ENCODE measurements at regions not wholly inside any gene's neighbourhood (a gene's known extent, or its start where the extent isn't known, plus 50 kb on each side); places are given as distances from the start of the nearest gene placed in this dataset.

DNA sequence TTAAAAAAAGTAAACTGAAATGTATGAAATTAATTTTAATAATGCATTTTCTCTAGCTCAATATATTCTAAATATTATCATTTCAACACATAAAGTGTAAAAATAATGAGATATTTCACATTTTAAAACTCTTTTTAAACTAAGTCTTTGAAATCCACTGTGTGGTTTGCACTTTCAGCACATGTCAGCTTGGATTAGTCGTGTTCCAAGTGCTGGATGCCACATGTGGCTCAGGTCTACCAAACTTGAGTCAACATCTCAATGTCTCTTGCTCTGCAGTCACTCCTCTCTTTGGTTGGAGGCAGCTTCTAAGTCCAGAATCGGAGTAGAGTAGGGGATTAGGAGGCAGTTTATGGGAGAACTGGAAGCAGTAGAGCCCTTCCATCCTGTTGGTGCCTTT, 173.7 kb upstream of the ANKRD55 start:
- 3% methylated on average over 2 of the region's 2 CpGs for whole genome bisulfite sequencing (ENCODE audit: insufficient coverage, low coverage, missing lambda C conversion rate)
- intact Hi-C loops (cut with micrococcal nuclease): no loop called here
- ChIA-PET CTCF (ENCODE audit: low intra/inter-chr PET ratio) (no interaction called here), POLR2A (interaction anchor here (0.8 kb wide), 1 partner anchor 12 kb away, joined by 3 read pairs; no protein-coding TSS in a partner anchor)
- FAIRE-seq: no peak
- Histone ChIP-seq H3K9me1 (ENCODE audit: control insufficient read depth, insufficient read depth, low read length) (no peaks in the 10 kb centered on the region), H4K20me1 (replicated peaks; ENCODE audit: control insufficient read depth, insufficient read depth, low read length) (no peaks in the 10 kb centered on the region), H3K79me2 (ENCODE audit: control insufficient read depth, insufficient read depth, low read length) (no peaks in the 10 kb centered on the region), H3K27me3 (ENCODE audit: control insufficient read depth in 2 of 2, insufficient read depth in 2 of 2, low read length in 2 of 2) (no peaks in the 10 kb centered on the region), H3K36me3 (ENCODE audit: control insufficient read depth, insufficient read depth, low read length) (no peaks in the 10 kb centered on the region), H3K27ac (ENCODE audit: extremely low read depth, low read depth, low read length) (no peak overlapping the region), H3K4me1 (replicated peaks in 1 of 2; ENCODE audit: control insufficient read depth in 2 of 2, insufficient read depth in 2 of 2, low read length in 2 of 2) (peaks cover 0 to 19% of the 10 kb centered on the region in 2 experiments; a peak in 3 of 5 replicates), H3K4me3 (no peak overlapping the region), H3K9ac (ENCODE audit: insufficient read depth in 1 of 2, low read depth in 2 of 2, low read length in 2 of 2) (no peak overlapping the region), H3K9me3 (replicated peaks; ENCODE audit: control insufficient read depth, insufficient read depth, low read depth, low read length) (no peaks in the 10 kb centered on the region), H2AFZ (ENCODE audit: low read depth, low read length) (no peak overlapping the region), H3K4me2 (ENCODE audit: insufficient read depth, low read length) (no peak overlapping the region)
- BruUV-seq (replicated peaks): no TSS peak
- in situ Hi-C loops (cut with MboI): no loop called here
- ATAC-seq: no peak
- no peak for DNase-seq (ENCODE audit: extremely low read depth in 1 of 4, low spot score in 3 of 4)
- TF ChIP-seq SREBF2 (CRISPR knock-in tag; IDR thresholded peaks at IDR 0.05): no peak
- TF ChIP-seq, protein P1, sequence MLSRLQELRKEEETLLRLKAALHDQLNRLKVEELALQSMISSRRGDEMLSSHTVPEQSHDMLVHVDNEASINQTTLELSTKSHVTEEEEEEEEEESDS (CRISPR knock-in tag; IDR thresholded peaks at IDR 0.05): no peak
- no peak for TF ChIP-seq ELF2 (CRISPR knock-in tag; IDR thresholded peaks at IDR 0.05)
- no peak for TF ChIP-seq ZNF695 (CRISPR knock-in tag; IDR thresholded peaks at IDR 0.05)
- TF ChIP-seq ZNF445 (CRISPR knock-in tag; IDR thresholded peaks at IDR 0.05; ENCODE audit: low read depth): no peak
- TF ChIP-seq, protein P2, sequence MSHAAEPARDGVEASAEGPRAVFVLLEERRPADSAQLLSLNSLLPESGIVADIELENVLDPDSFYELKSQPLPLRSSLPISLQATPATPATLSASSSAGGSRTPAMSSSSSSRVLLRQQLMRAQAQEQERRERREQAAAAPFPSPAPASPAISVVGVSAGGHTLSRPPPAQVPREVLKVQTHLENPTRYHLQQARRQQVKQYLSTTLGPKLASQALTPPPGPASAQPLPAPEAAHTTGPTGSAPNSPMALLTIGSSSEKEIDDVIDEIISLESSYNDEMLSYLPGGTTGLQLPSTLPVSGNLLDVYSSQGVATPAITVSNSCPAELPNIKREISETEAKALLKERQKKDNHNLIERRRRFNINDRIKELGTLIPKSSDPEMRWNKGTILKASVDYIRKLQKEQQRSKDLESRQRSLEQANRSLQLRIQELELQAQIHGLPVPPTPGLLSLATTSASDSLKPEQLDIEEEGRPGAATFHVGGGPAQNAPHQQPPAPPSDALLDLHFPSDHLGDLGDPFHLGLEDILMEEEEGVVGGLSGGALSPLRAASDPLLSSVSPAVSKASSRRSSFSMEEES (CRISPR knock-in tag; IDR thresholded peaks at IDR 0.05): no peak
- TF ChIP-seq DNMT1 (IDR thresholded peaks at IDR 0.05): no peak
- TF ChIP-seq, protein P3, sequence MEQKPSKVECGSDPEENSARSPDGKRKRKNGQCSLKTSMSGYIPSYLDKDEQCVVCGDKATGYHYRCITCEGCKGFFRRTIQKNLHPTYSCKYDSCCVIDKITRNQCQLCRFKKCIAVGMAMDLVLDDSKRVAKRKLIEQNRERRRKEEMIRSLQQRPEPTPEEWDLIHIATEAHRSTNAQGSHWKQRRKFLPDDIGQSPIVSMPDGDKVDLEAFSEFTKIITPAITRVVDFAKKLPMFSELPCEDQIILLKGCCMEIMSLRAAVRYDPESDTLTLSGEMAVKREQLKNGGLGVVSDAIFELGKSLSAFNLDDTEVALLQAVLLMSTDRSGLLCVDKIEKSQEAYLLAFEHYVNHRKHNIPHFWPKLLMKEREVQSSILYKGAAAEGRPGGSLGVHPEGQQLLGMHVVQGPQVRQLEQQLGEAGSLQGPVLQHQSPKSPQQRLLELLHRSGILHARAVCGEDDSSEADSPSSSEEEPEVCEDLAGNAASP (IDR thresholded peaks at IDR 0.05): no peak
- TF ChIP-seq, protein P4, sequence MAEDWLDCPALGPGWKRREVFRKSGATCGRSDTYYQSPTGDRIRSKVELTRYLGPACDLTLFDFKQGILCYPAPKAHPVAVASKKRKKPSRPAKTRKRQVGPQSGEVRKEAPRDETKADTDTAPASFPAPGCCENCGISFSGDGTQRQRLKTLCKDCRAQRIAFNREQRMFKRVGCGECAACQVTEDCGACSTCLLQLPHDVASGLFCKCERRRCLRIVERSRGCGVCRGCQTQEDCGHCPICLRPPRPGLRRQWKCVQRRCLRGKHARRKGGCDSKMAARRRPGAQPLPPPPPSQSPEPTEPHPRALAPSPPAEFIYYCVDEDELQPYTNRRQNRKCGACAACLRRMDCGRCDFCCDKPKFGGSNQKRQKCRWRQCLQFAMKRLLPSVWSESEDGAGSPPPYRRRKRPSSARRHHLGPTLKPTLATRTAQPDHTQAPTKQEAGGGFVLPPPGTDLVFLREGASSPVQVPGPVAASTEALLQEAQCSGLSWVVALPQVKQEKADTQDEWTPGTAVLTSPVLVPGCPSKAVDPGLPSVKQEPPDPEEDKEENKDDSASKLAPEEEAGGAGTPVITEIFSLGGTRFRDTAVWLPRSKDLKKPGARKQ (CRISPR knock-in tag; IDR thresholded peaks at IDR 0.05): no peak
- TF ChIP-seq, protein P5, sequence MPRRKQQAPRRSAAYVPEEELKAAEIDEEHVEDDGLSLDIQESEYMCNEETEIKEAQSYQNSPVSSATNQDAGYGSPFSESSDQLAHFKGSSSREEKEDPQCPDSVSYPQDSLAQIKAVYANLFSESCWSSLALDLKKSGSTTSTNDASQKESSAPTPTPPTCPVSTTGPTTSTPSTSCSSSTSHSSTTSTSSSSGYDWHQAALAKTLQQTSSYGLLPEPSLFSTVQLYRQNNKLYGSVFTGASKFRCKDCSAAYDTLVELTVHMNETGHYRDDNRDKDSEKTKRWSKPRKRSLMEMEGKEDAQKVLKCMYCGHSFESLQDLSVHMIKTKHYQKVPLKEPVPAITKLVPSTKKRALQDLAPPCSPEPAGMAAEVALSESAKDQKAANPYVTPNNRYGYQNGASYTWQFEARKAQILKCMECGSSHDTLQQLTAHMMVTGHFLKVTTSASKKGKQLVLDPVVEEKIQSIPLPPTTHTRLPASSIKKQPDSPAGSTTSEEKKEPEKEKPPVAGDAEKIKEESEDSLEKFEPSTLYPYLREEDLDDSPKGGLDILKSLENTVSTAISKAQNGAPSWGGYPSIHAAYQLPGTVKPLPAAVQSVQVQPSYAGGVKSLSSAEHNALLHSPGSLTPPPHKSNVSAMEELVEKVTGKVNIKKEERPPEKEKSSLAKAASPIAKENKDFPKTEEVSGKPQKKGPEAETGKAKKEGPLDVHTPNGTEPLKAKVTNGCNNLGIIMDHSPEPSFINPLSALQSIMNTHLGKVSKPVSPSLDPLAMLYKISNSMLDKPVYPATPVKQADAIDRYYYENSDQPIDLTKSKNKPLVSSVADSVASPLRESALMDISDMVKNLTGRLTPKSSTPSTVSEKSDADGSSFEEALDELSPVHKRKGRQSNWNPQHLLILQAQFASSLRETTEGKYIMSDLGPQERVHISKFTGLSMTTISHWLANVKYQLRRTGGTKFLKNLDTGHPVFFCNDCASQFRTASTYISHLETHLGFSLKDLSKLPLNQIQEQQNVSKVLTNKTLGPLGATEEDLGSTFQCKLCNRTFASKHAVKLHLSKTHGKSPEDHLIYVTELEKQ (CRISPR knock-in tag; IDR thresholded peaks at IDR 0.05): no peak
- no peak for TF ChIP-seq PYGO2 (tag; IDR thresholded peaks at IDR 0.05)
- TF ChIP-seq, protein P6, sequence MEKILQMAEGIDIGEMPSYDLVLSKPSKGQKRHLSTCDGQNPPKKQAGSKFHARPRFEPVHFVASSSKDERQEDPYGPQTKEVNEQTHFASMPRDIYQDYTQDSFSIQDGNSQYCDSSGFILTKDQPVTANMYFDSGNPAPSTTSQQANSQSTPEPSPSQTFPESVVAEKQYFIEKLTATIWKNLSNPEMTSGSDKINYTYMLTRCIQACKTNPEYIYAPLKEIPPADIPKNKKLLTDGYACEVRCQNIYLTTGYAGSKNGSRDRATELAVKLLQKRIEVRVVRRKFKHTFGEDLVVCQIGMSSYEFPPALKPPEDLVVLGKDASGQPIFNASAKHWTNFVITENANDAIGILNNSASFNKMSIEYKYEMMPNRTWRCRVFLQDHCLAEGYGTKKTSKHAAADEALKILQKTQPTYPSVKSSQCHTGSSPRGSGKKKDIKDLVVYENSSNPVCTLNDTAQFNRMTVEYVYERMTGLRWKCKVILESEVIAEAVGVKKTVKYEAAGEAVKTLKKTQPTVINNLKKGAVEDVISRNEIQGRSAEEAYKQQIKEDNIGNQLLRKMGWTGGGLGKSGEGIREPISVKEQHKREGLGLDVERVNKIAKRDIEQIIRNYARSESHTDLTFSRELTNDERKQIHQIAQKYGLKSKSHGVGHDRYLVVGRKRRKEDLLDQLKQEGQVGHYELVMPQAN (IDR thresholded peaks at IDR 0.05; ENCODE audit: borderline replicate concordance): no peak
- TF ChIP-seq NONO (IDR thresholded peaks at IDR 0.05; ENCODE audit: low read depth in 2 of 2, low read length in 1 of 2): no peak

All from K562 (cell line).